H7 (cell line): ENCODE measurements at regions not wholly inside any gene's neighbourhood (a gene's known extent, or its start where the extent isn't known, plus 50 kb on each side); places are given as distances from the start of the nearest gene placed in this dataset.

Experiments
- DNase-seq: peaks from one replicate; pipeline ENCODE4 v3.0.0; 2012
- H3K27me3 ChIP-seq: 2 replicates; pipeline ENCODE4 v1.6.0; 2011; ENCODE audit warnings: mild to moderate bottlenecking, low read length; ENCODE audit not compliant: control insufficient read depth, insufficient read depth
- H3K36me3 ChIP-seq: replicated peaks from 2 replicates; pipeline ENCODE4 v1.5.1; 2011; ENCODE audit warnings: low read length; ENCODE audit not compliant: control insufficient read depth, insufficient read depth
- H3K4me3 ChIP-seq: 2 replicates; pipeline ENCODE4 v1.5.1; 2011; ENCODE audit warnings: low read depth, mild to moderate bottlenecking, control low read depth, low read length, moderate library complexity; ENCODE audit not compliant: insufficient read depth

GRCh38 chr1:78831731-78832360 lies 174.7 kb downstream of the ADGRL4 start:
- no peaks in the 10 kb centered on the region for H3K36me3 ChIP-seq
- no peaks in the 10 kb centered on the region for H3K27me3 ChIP-seq
- H3K4me3 ChIP-seq, result no peak overlapping the region
- no peak for DNase-seq

GRCh38 chr1:78833491-78833890 lies 173.0 kb downstream of the ADGRL4 start:
- DNase-seq, result no peak
- H3K4me3 ChIP-seq, result no peak overlapping the region
- H3K27me3 ChIP-seq, result no peaks in the 10 kb centered on the region
- H3K36me3 ChIP-seq, result no peaks in the 10 kb centered on the region

- Histone ChIP-seq H3K36me3 (no peaks in the 10 kb centered on the region), H3K4me3 (no peak overlapping the region), H3K27me3 (no peaks in the 10 kb centered on the region)
- DNase-seq, result no peak
Observed at GRCh38 chr1:78834201-78834741, 172.3 kb downstream of the ADGRL4 start.

- Histone ChIP-seq H3K27me3 (no peaks in the 10 kb centered on the region), H3K4me3 (no peak overlapping the region), H3K36me3 (no peaks in the 10 kb centered on the region)
- DNase-seq, result no peak
Observed at GRCh38 chr1:78836726-78837125, 169.8 kb downstream of the ADGRL4 start.

- peak; percentile 28 for DNase-seq
- no peak overlapping the region for H3K4me3 ChIP-seq
- H3K27me3 ChIP-seq, result no peaks in the 10 kb centered on the region
- no peaks in the 10 kb centered on the region for H3K36me3 ChIP-seq
Observed at GRCh38 chr1:78839704-78840277, 166.7 kb downstream of the ADGRL4 start.
